ELR (cell line): ENCODE measurements at regions not wholly inside any gene's neighbourhood (a gene's known extent, or its start where the extent isn't known, plus 50 kb on each side); places are given as distances from the start of the nearest gene placed in this dataset.
A peak's percentile ranks its signal among the peaks of the same experiment; 100 is the strongest.

Experiments used
- DNase-seq: peaks from one replicate; pipeline ENCODE4 v3.0.0-alpha.2; 2015; ENCODE audit warnings: low read depth

DNA sequence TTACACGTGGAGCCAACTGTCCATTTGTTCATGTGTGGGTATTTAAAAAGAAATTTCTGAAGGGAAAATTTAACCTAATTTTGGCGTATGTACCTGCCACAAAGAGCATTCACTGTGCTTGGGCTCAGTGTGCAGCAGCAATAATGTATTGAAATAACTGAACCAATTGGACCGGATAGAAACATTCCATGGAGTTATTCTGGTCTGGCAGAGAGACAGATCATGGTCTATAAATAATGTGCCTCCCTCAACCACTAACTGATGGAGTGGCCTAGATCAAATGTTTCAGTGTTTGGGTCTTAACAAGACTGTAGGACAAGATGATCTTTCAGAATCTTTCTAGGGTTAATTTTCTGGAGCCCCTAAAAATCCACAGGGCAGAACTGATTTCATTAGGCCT is 469.7 kb downstream of the PRELID2 start:
- no peak for DNase-seq

DNA sequence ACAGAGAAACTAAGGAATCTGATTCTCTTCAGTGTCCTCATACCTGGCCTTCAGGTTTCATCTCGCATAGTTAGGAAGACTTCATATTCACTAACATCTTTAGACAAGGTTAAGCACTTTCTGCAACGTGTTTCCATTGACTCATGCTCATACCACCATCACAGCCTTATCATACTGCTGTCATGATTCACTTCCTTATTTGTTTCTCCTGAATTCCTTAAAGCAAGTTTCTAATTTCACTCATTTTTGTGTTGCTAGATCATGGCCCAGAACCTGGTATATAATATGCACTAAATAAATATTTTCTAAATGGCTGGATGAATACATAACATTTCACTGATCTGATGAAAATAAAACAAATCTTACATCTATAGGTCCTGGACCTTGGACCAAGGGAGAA is 472.9 kb downstream of the PRELID2 start:
- DNase-seq = peak; percentile 93

DNA sequence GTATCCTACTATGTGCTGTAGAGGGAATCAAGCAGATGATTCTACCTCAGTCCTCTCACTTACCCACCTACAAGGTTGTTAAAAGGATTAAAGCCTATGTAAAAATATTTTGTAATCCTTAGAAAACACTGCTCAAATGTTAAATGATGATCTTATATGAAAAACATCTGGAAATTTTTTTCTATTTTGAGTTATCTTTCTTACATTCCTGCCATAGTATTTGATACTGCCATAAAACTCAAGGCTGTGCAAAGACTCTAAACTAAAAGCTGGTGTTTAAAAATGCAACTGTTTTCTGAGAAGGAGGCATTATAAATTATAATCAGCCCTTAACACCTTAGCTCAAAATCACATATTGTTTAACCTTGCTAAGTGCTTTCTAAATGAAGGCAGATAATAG is 474.2 kb downstream of the PRELID2 start:
- DNase-seq = peak; percentile 22

DNA sequence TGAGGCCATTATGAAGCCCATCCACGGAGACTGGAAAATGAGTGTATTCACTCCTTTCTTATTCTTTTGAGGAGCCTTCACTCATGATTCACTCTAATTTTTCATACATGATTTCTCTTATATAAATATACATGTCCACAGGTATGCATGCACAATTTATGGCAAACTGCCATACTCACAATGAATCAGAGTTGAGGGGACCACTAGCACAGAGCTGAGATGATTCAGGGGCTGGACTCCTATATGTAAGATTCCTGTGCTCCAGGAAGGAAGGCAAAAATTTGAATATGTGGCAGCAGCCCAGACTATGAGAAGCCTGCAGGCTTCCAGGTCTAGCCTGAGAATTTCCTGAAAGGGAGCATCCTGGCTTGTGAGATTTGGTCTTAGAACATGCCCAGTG is 484.6 kb downstream of the PRELID2 start:
- DNase-seq = peak; percentile 98

DNA sequence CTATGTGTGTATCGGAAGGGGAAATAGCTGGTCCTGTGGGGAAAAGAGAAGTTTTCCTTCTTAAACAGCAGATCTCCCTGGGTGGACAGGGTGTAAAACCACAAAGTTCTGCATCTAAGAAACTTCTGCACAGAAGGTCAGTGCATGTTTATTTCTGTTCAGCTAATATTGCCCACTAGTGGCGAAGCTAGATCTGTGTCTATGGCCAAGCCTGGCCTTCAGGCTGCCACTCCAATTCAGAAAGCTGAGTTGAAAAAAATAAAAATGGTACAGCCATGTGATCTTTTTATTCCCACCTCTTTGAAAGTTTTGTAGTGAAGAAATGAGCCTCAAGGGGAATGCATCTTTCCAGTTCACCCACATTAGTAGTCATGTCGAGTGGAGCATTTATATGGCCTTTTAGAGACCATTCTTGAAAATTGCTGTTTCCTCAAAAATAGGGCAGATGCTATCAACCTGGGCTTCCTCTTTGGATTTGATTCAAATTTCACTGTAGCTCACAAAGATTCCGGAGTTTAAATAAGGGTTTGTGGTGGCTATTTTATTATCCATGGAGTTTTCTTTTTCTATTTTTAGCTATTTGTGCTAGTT is 488.0 kb downstream of the PRELID2 start:
- peak; percentile 76 for DNase-seq

DNA sequence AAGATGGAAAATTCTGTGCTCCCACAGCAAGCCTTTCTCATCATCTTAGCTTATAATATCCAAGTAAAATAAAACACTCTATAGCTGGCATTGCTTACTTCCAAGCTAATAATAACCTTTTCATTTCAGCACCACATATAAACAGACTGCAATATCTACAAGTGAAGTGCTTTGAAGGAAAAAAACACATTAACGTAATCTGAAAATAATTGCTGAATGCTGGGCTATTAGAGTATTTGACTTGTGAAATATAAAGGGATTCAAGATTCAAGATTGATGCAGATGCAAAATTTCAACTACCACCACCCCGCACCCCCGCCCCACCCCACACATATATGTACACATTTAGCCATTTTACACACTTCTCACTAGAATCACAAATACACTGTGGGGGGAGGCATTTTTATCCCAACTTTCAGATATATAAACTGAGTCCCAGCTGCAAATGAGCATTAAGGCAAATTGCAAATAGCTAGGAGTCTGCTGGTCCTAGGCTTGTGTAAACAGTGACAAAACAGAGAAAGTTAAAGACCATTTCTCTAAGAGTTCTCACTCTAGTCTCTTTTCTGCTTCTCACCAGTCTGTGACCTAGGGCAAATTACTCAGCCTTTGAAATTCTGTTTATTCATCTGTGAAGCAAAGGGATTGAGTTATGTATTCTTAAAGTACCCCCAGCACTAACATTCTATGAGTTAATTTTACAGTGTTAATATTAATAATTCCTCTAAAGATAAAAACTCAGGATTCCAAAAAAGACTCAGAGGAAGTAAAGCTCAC is 489.4 kb downstream of the PRELID2 start:
- DNase-seq = peak; percentile 47

DNA sequence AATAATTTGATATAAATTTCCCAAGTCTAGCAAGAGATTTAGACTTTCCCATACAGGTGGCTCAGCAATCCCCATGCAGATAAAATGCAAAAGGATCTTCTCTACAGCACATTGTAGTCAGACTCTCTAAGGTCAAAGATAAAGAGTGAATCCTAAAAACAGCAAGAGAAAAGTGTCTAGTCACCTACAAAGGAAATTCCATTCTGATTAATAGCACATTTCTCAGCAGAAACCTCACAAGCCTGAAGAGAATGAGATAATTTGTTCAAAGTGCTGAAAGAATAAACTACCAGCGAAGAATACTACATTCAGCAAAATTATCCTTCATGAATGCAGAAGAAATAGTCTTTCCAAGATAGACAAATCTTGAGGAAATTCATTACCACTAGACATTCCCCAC is 493.3 kb downstream of the PRELID2 start:
- peak; percentile 73 for DNase-seq

DNA sequence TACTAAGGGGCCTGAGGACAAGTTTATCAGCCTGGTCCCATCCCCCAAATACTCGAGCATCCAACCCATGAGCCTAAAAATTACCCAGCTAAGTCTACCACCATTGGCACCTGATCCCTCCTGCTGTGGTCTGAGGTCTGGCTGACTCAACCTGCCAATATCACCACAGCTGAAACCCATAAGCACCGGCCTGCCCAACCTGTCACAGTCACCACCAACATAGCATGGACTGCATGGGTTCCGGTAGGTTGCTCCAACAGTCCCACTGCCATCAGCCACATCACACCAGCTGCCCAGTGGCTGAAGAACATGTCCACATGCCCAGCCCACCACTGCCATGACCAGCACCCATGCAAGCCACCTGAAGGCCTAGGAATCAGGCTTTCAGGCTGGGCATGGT is 495.0 kb downstream of the PRELID2 start:
- DNase-seq = no peak

DNA sequence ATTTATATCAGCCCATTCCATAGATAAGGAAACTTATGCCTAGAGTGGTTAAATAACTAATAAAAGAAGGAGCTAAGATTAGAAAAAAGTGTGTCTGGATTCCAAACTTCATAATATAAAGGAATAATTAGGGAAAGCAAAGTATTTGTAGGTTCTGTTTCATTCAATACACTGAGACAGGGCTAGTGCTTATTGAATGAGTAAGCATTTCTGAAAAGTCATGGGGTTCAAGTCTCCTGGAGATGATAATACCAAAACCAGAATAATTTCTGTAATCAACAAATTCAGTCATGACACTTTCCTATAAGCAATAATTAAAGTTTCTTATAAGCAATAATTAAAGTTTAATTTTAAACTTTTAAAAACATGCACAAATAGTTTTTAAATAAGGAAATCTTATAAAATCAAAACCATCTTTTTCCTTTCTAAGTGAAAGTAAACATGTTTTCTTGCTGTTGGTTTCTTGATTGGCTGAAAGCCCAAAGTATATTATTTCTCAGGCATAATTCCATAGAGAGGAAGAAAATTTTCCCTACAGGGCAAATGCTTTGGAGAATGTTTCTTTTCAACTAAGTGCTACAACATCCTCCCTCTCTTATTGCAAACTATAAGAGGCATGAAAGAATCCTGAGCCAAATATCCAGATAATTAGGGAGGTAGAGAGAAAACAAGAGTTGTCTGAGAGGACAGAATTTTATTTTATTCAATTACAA is 510.2 kb downstream of the PRELID2 start:
- DNase-seq = no peak

DNA sequence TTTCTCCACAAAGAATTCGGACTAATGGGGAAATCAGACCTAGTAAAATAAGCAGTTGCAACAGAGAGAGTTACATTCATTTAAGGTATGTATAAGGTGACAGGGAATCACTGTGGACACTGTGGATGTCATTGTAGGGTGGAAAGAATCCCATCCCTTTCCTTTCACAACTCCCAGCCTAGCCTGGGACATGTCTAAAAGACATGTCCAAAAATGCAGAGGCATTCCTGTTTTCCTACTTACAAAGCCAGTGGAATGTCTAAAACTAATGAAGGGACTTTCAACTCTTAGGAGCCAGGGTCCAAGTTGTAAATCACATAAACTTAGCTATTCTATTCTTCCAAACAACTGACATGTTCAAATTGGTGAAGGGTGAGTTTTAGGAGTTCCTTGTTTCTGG is 511.0 kb downstream of the PRELID2 start:
- DNase-seq = no peak

DNA sequence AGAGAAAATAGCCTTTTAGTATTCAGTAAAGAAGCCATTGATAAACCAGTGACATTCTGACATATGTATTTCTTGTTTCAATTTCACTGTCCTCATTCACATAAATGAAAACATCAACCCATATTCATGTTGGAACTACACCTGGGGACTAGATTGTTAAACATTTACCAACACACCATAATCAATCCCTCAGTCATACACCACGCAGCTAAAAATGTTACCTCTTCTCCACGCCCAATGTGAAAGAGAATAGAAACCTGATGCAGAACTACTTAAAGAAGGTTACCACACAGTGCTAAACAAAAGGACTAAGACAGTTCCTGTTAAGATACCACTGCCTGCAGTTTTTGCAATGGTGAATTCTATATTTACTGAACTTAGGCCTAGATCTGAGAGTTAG is 518.9 kb downstream of the PRELID2 start:
- DNase-seq = no peak

DNA sequence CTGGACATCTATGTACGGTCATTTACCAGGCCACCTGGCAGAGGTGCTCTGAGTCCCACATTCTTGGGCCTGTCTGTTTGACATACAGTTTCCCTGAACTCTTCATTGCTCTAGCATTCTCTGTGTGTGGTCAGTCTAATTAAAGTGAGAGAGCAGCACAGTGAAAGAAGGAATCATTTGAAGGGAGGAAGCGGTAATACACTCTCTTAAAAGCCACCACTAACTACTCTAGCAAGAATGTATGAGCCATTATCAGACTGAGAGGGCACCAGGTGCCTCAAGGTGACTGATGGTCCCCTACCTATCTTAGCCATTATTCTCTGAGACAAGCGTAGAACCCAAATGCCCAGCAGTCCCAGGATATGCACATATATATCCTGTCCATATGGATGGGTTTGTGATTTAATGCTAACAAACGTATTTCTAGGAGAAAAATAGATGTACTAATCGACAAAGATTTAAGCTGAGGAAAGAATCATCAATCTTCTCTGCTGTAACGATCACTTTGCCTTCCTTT is 527.2 kb downstream of the PRELID2 start:
- DNase-seq = no peak

DNA sequence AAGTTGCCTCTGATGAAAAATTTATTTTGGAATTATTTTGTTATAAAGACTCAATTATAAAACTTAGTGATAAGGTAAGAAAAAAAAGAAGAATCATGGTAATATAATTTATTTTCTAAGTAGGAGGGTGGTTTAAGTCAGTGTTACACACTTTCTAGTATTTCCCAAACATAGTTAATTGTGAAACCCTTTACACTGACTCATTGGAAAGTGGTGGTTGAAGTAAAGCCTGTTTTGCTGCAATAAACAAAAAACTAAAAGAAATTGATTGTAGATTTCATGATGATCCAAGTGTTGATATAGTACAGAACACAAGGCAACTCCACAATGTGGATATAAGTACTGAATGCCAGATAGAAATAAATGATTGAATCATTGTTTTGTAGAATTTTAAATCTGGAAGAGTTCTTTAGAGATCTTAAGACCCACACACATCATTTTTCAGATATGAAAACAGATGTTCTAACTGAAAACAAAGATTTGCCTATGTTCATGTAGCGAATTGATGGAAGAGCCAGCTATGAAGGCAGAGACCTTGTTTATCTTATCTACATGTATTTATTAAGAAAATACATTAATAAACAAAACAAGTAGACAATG is 539.8 kb downstream of the PRELID2 start:
- DNase-seq = no peak

DNA sequence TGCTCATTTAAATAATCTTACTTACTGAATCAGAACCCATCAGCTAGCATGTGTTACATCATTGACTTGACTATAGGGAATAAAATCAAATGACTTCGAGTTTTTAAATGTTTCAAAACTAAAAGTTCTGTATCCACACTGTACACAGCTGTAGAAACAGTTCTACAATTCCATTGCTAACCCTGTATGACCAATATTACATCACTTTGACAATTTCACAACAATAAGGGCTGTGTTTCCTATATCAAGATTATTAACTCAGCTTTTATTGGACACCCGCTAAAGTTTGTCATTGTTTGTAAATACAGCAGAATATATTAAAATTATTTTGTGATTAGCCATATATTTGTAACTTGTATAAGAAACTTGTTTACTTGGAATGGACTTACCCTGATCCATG is 540.8 kb downstream of the PRELID2 start:
- DNase-seq = no peak

DNA sequence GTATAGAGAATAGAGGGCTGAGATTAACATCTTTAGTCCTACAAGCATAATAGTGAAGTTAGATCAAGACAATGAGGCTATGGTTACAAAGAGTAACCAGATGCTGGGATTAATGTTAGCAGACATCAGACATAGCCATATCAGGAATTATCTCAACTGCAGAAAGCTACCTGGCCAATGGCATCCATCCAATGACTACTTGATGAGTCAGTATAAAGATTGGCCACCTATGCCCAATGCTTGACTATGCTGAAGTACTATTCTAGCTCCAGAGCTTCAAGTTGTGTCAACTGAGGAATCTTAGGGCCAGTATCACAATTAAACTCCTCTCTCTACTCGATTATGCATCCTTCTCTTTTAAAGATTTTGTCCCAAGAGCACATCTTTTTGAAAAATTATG is 541.4 kb downstream of the PRELID2 start:
- no peak for DNase-seq

DNA sequence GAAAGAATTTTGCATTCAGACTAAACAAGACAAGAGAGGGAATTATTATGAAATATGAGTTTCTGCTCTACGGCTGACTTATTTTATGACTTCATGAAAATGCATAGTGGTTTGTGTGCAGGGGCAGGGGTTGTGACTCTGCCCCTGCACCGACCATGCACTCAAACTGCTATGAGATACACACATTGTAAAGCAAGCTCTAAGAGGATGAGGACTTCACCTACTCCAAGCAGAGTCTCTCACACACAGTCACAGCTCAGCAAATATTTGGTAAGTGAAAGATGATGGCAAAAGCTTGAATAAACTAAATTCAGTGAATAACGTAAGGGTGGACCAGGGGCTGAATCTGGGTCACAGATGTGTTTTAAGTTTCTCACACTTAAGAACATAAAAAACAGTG is 542.9 kb downstream of the PRELID2 start:
- no peak for DNase-seq

DNA sequence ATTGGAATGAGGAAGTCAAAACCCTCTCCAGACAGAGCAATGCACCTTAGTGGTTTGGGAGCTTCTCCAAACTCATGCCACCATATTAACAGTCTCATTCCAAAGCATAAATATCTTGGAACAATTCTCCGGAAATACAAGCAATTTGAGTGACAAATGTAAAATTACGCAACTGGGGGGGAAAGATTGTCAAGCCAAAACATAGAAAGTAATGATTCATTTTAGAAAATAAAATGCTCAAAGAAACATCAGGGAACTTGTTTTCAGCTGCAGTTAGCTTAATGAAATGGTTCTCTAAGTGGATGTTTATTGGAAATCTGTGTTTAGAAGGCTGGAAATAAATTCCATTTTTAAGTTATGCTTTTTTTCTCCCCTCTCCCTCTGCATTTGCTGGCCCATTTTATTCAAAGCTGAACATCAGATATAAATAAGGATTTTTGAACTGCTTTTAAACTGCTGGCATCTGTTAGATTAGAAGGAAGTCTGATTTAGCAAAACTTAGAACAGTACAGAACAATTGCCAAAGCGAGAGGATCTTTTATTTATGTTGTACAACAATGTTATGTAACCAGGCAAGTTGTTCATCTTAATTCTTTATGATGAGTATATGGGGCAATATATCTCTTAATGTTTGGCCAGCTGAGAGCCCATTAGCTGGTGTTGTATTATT is 551.9 kb downstream of the PRELID2 start:
- DNase-seq = no peak

DNA sequence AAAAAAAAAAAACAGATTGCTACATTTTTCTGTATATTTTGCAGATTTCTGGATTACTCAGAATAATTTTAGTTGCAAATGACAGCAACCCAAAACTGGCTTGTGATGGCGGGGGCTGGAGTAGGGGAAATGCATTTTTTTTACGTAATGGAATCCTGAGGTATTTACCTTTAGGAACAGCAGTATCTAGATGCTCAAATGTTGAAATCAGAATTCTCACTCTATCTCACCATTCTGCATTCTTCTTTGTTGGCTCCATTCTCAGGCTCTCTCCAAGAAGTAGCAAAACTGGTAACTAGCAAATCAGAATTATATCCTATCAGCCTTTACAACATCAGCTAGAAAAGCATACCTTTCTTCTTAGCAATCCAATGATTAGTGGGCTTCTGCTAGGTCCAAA is 554.3 kb downstream of the PRELID2 start:
- no peak for DNase-seq

DNA sequence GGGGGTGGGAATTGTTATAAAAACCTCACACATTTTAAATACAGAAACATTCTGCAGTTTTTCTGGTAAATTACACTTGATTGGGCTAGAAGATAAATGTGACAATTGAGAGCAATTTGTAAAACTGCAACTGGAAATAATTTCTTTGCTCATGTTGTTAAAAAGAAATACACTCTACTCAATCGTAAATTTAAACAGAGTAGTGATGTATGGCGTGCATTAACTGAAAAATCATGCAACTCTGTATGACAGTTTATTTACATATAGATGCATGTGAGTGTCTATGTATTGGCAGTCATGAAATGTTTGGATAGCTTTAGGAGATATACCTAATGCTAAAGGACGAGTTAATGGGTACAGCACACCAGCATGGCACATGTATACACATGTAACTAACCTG is 554.9 kb downstream of the PRELID2 start:
- DNase-seq = no peak

DNA sequence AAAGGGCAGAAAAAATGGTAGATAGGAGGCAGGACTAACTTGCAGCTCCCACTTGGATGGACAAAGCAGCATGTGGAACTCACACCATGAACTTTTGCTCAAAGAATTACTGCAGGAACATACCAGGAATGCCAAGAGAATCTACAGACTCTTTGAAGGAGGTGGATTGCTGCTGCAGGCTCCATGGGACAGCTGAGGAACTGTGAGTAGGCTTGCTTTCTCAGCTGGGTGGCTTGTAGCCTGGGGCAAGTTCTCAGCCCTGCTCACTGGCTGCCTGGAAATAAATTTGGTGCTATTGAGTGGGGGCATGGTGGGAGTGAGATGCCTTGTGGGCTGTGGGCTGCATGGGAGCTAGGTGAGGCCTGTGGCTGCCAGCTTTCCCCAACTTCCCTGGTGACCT is 574.5 kb downstream of the PRELID2 start:
- no peak for DNase-seq

DNA sequence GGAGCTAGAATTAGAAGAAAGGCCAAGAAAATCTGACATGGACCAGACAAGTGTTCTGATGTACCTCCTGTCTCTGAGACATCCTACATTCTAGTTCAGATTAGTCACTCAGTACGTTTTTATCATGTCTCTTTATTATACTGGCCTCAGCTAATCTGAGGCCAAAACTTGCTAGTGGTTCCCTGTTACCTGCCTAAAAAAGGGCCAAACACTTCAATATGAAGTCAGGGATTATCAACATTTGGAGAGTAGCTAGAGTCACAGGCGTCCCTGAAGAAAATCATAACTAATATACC is 587.4 kb downstream of the PRELID2 start:
- DNase-seq = peak; percentile 36

DNA sequence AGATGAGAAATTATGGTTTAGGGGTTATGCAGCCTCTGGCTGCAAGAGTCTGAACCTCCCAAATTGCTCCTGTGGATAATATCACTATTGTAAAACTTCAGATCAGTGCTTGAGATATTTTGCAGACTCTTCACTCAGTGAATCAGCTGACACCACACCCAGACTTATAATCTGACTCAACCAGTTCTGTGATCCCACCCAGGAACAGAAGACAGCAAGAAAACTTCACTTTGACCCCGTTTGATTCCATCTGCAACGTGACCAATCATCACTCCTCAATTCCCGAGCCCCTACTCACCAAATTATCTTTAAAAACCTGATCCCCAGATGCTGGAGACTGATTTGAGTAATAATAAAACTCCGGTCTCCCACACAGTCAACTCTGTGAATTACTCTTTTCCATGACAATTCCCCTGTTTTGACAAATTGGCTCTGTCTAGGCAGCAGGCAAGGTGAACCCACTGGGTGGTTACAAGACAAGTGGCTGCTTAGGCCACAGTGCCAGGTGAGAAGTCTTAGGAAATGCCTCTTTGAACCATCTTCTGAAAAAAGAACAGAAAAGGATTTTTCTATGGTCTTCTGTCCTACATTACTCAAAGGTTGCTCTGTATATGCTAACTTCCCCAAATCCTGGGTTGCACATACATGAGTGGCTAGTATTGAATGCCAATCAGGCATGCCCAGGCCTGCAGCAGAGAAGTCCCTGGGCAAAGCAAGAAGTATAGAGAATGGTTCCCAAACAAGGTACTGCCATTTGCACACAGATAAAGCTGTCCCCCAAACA is 588.0 kb downstream of the PRELID2 start:
- DNase-seq = peak; percentile 62
